H1 (cell line): ENCODE measurements at regions not wholly inside any gene's neighbourhood (a gene's known extent, or its start where the extent isn't known, plus 50 kb on each side); places are given as distances from the start of the nearest gene placed in this dataset. TPM values are rescaled to one million over a fixed set of nuclear protein-coding genes. Genes with fewer than 3 reads are reported as not detected.

Source experiments
- NRF1 ChIP-seq: IDR thresholded peaks from 2 replicates; pipeline ENCODE4 v1.6.1; 2011; ENCODE audit warnings: mild to moderate bottlenecking, low read depth, low read length, improper control_type of control experiment
- USF2 ChIP-seq: IDR thresholded peaks from 2 replicates; pipeline ENCODE4 v1.6.1; 2011; ENCODE audit warnings: low read length, improper control_type of control experiment
- small RNA-seq: library from polyadenylated mRNA; stranded (forward); fragments of <200 nt; extraction: miRNeasy Mini kit (QIAGEN cat#:217004); gene quantifications from one replicate; pipeline ENCODE3, GENCODE V24; 2013; ENCODE audit not compliant: insufficient read depth

GRCh38 chr10:29238523-29239135 lies 50.2 kb upstream of the LYZL1 start (continued):
- TF ChIP-seq USF2, result no peak
- no peak for TF ChIP-seq NRF1

Small RNA genes lying in the stretch of these regions (small RNA-seq; reads per million reads assigned to genes)
- gene AL355376.1 (not detected), gene AL355376.2 (not detected), gene RNA5SP308 (not detected), gene RNU6-270P (not detected)
